Mucosa of descending colon (tissue), 3 donors: ENCODE measurements at regions not wholly inside any gene's neighbourhood (a gene's known extent, or its start where the extent isn't known, plus 50 kb on each side); places are given as distances from the start of the nearest gene placed in this dataset.

Experiments
- ATAC-seq: fragments of 200-7000 bp; cut with Tn5 transposase; one replicate; pipeline ENCODE4 v1.9.1; 2020; ENCODE audit warnings: mild to moderate bottlenecking, moderate library complexity
- DNase-seq, 3 donors: peaks; one replicate each; pipeline ENCODE4 v3.0.0-alpha.2; 2020
- H3K36me3 ChIP-seq: fragments of 200-600 bp; one replicate; pipeline ENCODE4 v1.8.0; 2021; ENCODE audit warnings: low read depth, mild to moderate bottlenecking
- H3K4me1 ChIP-seq: fragments of 200-600 bp; one replicate; pipeline ENCODE4 v1.8.0; 2021; ENCODE audit warnings: low read depth, mild to moderate bottlenecking
- H3K4me3 ChIP-seq: fragments of 200-600 bp; one replicate; pipeline ENCODE4 v1.8.0; 2021; ENCODE audit warnings: mild to moderate bottlenecking
- H3K9me3 ChIP-seq: fragments of 200-600 bp; one replicate; pipeline ENCODE4 v1.8.0; 2021; ENCODE audit warnings: mild to moderate bottlenecking
- CTCF ChIP-seq: fragments of 200-600 bp; IDR thresholded peaks from one replicate; pipeline ENCODE4 v1.8.0; 2022; ENCODE audit warnings: antibody characterized with exemption, mild to moderate bottlenecking
- intact Hi-C, 2 donors: fragments of 100-400 bp; cut with DNase I in 1 of 2; cut with micrococcal nuclease in 1 of 2; formaldehyde crosslinking; loops; one replicate each; pipeline versions ENCODE4 v1.11.0 to v1.11.1; 2022; cut with DNase I, micrococcal nuclease
- donor health status: DM: no; HTN: no; CAD: no; lungs with moderate emphysema.
- donor health status: DM: no; HTN: no; CAD: no.
- donor health status: DM: no; HTN: yes; CAD: no.

- Histone ChIP-seq H3K36me3 (no peaks in the 10 kb centered on the region), H3K9me3 (no peaks in the 10 kb centered on the region), H3K4me1 (no peaks in the 10 kb centered on the region), H3K4me3 (no peak overlapping the region)
- ATAC-seq, result no peak
- TF ChIP-seq CTCF, result no peak
- intact Hi-C loops, result no loop called here
- no peak for DNase-seq
These were observed 87.7 kb downstream of the SEM1 start for GRCh38 chr7:96621932-96622331.

- TF ChIP-seq CTCF, result no peak
These were observed 95.3 kb downstream of the SEM1 start for GRCh38 chr7:96614154-96614867.

GRCh38 chr7:96612034-96612433, 97.6 kb downstream of the SEM1 start:
- intact Hi-C loops, result no loop called here
- H3K9me3 ChIP-seq, result no peaks in the 10 kb centered on the region
- no peak overlapping the region for H3K4me3 ChIP-seq
- no peaks in the 10 kb centered on the region for H3K4me1 ChIP-seq
- TF ChIP-seq CTCF, result no peak
- DNase-seq (no peak), ATAC-seq (no peak)
- no peaks in the 10 kb centered on the region for H3K36me3 ChIP-seq

More at GRCh38 chr7:96614154-96614867, 95.3 kb downstream of the SEM1 start:
- intact Hi-C loops, result no loop called here
- Histone ChIP-seq H3K4me3 (no peak overlapping the region), H3K36me3 (no peaks in the 10 kb centered on the region), H3K4me1 (no peaks in the 10 kb centered on the region), H3K9me3 (no peaks in the 10 kb centered on the region)
- DNase-seq, result no peak
- no peak for ATAC-seq

- intact Hi-C loops, result no loop called here
- no peaks in the 10 kb centered on the region for H3K36me3 ChIP-seq
- H3K4me1 ChIP-seq, result no peaks in the 10 kb centered on the region
- ATAC-seq (no peak), DNase-seq (no peak)
- no peak overlapping the region for H3K4me3 ChIP-seq
- no peak for TF ChIP-seq CTCF
- H3K9me3 ChIP-seq, result no peaks in the 10 kb centered on the region
These were observed 104.5 kb downstream of the SEM1 start for GRCh38 chr7:96605045-96605716.

GRCh38 chr7:96599288-96599936, 110.2 kb downstream of the SEM1 start:
- H3K9me3 ChIP-seq, result no peaks in the 10 kb centered on the region
- no peaks in the 10 kb centered on the region for H3K4me1 ChIP-seq
- no peak overlapping the region for H3K4me3 ChIP-seq
- intact Hi-C loops, result no loop called here
- H3K36me3 ChIP-seq, result no peaks in the 10 kb centered on the region
- no peak for ATAC-seq
- DNase-seq, result no peak
- no peak for TF ChIP-seq CTCF
